ENCODE measurements at regions not wholly inside any gene's neighbourhood (a gene's known extent, or its start where the extent isn't known, plus 50 kb on each side); places are given as distances from the start of the nearest gene placed in this dataset.

GRCh38 chr10:31617133-31617532 lies 298.1 kb downstream of the ZEB1 start:
- H3K9me3 ChIP-seq (ENCODE audit: control insufficient read depth in 2 of 3, insufficient read depth in 1 of 3, low read length in 3 of 3): no peaks in the 10 kb centered on the region
- no peak for DNase-seq
- H3K9ac ChIP-seq (ENCODE audit: low read length in 3 of 3): no peak overlapping the region
- H3K4me1 ChIP-seq (ENCODE audit: control insufficient read depth in 2 of 3, insufficient read depth in 2 of 3, low read depth in 1 of 3, low read length in 3 of 3): peaks cover 0 to 3% (median 0%) of the 10 kb centered on the region in 3 donors
- intact Hi-C loops (cut with DNase I): no loop called here
- no peaks in the 10 kb centered on the region for H3K36me3 ChIP-seq (ENCODE audit: control insufficient read depth in 2 of 3, insufficient read depth in 3 of 3, low read length in 3 of 3)
- no peak for TF ChIP-seq CTCF (IDR thresholded peaks at IDR 0.05; ENCODE audit: borderline replicate concordance, extremely low read depth, insufficient read depth)
- no peaks in the 10 kb centered on the region for H3K27me3 ChIP-seq (ENCODE audit: control insufficient read depth, insufficient read depth, low read length)
- no peak for FAIRE-seq
- H3K4me3 ChIP-seq (ENCODE audit: low read length in 3 of 3): no peak overlapping the region
- H3K27ac ChIP-seq (ENCODE audit: low read depth in 2 of 2, low read length in 2 of 2): no peak overlapping the region

- Histone ChIP-seq H3K4me1 (ENCODE audit: control insufficient read depth in 2 of 3, insufficient read depth in 2 of 3, low read depth in 1 of 3, low read length in 3 of 3) (peaks cover 0 to 3% (median 0%) of the 10 kb centered on the region in 3 donors), H3K27me3 (ENCODE audit: control insufficient read depth, insufficient read depth, low read length) (no peaks in the 10 kb centered on the region), H3K9me3 (ENCODE audit: control insufficient read depth in 2 of 3, insufficient read depth in 1 of 3, low read length in 3 of 3) (no peaks in the 10 kb centered on the region), H3K27ac (ENCODE audit: low read depth in 2 of 2, low read length in 2 of 2) (no peak overlapping the region), H3K4me3 (ENCODE audit: low read length in 3 of 3) (no peak overlapping the region), H3K9ac (ENCODE audit: low read length in 3 of 3) (no peak overlapping the region), H3K36me3 (ENCODE audit: control insufficient read depth in 2 of 3, insufficient read depth in 3 of 3, low read length in 3 of 3) (no peaks in the 10 kb centered on the region)
- intact Hi-C loops (cut with DNase I): no loop called here
- TF ChIP-seq CTCF (IDR thresholded peaks at IDR 0.05; ENCODE audit: borderline replicate concordance, extremely low read depth, insufficient read depth): no peak
- FAIRE-seq (no peak), DNase-seq (no peak)
Observed at GRCh38 chr10:31615129-31615528, 296.1 kb downstream of the ZEB1 start.

- no peak for FAIRE-seq
- H3K36me3 ChIP-seq (ENCODE audit: control insufficient read depth in 2 of 3, insufficient read depth in 3 of 3, low read length in 3 of 3): no peaks in the 10 kb centered on the region
- intact Hi-C loops (cut with DNase I): no loop called here
- no peak for DNase-seq
- no peaks in the 10 kb centered on the region for H3K27me3 ChIP-seq (ENCODE audit: control insufficient read depth, insufficient read depth, low read length)
- TF ChIP-seq CTCF (IDR thresholded peaks at IDR 0.05; ENCODE audit: borderline replicate concordance, extremely low read depth, insufficient read depth): no peak
- H3K27ac ChIP-seq (ENCODE audit: low read depth in 2 of 2, low read length in 2 of 2): no peak overlapping the region
- peaks cover 0 to 3% (median 0%) of the 10 kb centered on the region in 3 donors for H3K4me1 ChIP-seq (ENCODE audit: control insufficient read depth in 2 of 3, insufficient read depth in 2 of 3, low read depth in 1 of 3, low read length in 3 of 3)
- no peak overlapping the region for H3K4me3 ChIP-seq (ENCODE audit: low read length in 3 of 3)
- H3K9ac ChIP-seq (ENCODE audit: low read length in 3 of 3): no peak overlapping the region
- H3K9me3 ChIP-seq (ENCODE audit: control insufficient read depth in 2 of 3, insufficient read depth in 1 of 3, low read length in 3 of 3): no peaks in the 10 kb centered on the region
Observed at GRCh38 chr10:31614611-31615010, 295.6 kb downstream of the ZEB1 start.

GRCh38 chr10:31612082-31612481 lies 293.1 kb downstream of the ZEB1 start:
- Histone ChIP-seq H3K36me3 (ENCODE audit: control insufficient read depth in 2 of 3, insufficient read depth in 3 of 3, low read length in 3 of 3) (no peaks in the 10 kb centered on the region), H3K27me3 (ENCODE audit: control insufficient read depth, insufficient read depth, low read length) (no peaks in the 10 kb centered on the region), H3K27ac (ENCODE audit: low read depth in 2 of 2, low read length in 2 of 2) (no peak overlapping the region), H3K9me3 (ENCODE audit: control insufficient read depth in 2 of 3, insufficient read depth in 1 of 3, low read length in 3 of 3) (no peaks in the 10 kb centered on the region), H3K9ac (ENCODE audit: low read length in 3 of 3) (no peak overlapping the region), H3K4me3 (ENCODE audit: low read length in 3 of 3) (no peak overlapping the region), H3K4me1 (ENCODE audit: control insufficient read depth in 2 of 3, insufficient read depth in 2 of 3, low read depth in 1 of 3, low read length in 3 of 3) (no peaks in the 10 kb centered on the region)
- DNase-seq (no peak), FAIRE-seq (no peak)
- TF ChIP-seq CTCF (IDR thresholded peaks at IDR 0.05; ENCODE audit: borderline replicate concordance, extremely low read depth, insufficient read depth): no peak
- intact Hi-C loops (cut with DNase I): no loop called here
